ENCODE measurements at regions not wholly inside any gene's neighbourhood (a gene's known extent, or its start where the extent isn't known, plus 50 kb on each side); places are given as distances from the start of the nearest gene placed in this dataset.

DNA sequence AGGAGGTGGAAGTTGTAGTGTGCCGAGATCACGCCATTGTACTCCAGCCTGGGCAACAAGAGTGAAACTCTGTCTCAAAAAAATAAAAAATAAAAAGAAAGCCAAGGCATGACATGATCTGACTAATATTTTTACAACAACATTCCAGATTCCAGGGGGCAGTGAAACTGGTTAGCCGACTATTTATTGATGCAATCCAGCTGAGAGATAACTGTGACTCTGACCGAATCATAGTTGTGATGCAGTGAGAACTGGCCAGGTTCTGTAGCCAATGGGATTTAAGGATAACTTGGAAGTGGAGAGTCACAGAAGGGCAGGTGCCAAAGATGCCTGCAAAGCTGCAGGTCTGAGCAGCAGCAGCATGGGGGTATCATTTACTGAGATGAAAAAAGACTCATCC, 82.9 kb upstream of the TSHZ2 start:
- Mint-ChIP-seq H3K4me3 (no peak overlapping the region), H3K27me3 (peaks cover 10% of the 10 kb centered on the region)

DNA sequence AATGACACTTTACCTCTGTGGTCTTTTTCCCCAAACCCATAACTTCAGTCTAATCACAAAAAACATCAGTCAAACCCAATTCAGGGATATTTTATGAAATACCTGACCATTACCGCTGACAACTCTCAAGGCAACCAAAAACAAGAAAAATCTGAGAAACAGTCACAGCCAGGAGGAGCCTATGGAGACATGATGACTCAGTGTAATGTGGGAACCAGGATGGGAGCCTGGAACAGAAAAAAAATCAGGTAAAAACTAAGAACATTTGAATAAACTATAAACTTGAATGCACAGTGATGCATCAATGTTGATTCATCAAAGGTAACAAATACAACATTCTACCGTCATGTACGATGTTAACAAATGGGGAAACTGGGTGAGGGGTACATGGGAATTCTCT, 84.1 kb upstream of the TSHZ2 start:
- Mint-ChIP-seq H3K4me3 (no peak overlapping the region), H3K4me1 (no peaks in the 10 kb centered on the region), H3K9me3 (no peaks in the 10 kb centered on the region), H3K27ac (no peak overlapping the region), H3K36me3 (peaks cover 2% of the 10 kb centered on the region), H3K27me3 (peaks cover 8% of the 10 kb centered on the region)
- ATAC-seq (ENCODE audit: low read depth) (no peak), DNase-seq (ENCODE audit: low spot score in 2 of 2) (no peak)

More for the DNA sequence above, 82.9 kb upstream of the TSHZ2 start:
- H3K4me1 Mint-ChIP-seq = no peaks in the 10 kb centered on the region
- H3K27ac Mint-ChIP-seq = no peak overlapping the region
- no peak for ATAC-seq (ENCODE audit: low read depth)
- peaks cover 2% of the 10 kb centered on the region for H3K36me3 Mint-ChIP-seq
- H3K9me3 Mint-ChIP-seq = no peaks in the 10 kb centered on the region
- DNase-seq (ENCODE audit: low spot score in 2 of 2) = no peak

DNA sequence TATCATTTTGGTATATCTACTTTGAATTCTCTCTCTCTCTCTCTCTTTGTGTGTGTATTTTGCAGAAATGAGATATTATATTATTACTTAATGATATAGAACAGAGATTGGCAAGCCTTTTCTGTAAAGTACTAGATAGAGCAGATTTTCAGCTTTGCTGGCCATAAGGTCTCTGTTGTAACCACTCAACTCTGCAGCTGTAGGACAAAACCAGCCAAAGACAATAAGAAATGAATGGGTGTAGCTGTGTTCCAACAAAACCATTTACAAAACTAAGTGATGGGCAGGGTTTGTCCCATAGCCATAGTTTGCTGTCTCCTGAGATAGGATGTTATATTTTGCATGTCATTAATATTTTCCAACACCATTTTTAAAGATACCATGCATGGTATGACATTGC, 91.2 kb upstream of the TSHZ2 start:
- Mint-ChIP-seq H3K27me3 (peaks cover 1% of the 10 kb centered on the region), H3K27ac (no peak overlapping the region), H3K36me3 (no peaks in the 10 kb centered on the region), H3K4me1 (no peaks in the 10 kb centered on the region), H3K9me3 (peaks cover 2% of the 10 kb centered on the region), H3K4me3 (no peak overlapping the region)
- no peak for ATAC-seq (ENCODE audit: low read depth)
- DNase-seq (ENCODE audit: low spot score in 2 of 2) = no peak

DNA sequence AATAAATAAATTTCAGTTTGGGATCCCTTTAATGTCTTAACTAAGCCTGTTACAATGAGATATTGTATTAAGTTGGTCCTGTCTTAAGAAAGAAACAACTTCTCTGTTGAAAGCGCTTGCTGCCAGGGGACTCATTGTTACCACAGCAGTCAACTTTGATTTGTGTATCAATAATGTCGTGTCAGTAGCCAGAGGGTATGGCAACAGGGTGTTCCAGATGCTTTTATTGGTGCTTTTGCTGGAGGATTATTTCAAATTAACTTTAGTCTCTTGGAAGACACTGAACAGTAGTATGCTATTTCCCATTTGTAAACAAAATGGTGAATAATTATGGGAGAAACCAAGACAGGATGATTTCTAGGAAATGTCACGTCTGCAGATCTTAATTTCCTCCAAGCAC, 91.9 kb upstream of the TSHZ2 start:
- no peak overlapping the region for H3K27ac Mint-ChIP-seq
- peaks cover 2% of the 10 kb centered on the region for H3K9me3 Mint-ChIP-seq
- no peak for ATAC-seq (ENCODE audit: low read depth)
- no peak for DNase-seq (ENCODE audit: low spot score in 2 of 2)
- H3K27me3 Mint-ChIP-seq = peaks cover 1% of the 10 kb centered on the region
- H3K36me3 Mint-ChIP-seq = no peaks in the 10 kb centered on the region
- H3K4me3 Mint-ChIP-seq = no peak overlapping the region
- H3K4me1 Mint-ChIP-seq = no peaks in the 10 kb centered on the region

DNA sequence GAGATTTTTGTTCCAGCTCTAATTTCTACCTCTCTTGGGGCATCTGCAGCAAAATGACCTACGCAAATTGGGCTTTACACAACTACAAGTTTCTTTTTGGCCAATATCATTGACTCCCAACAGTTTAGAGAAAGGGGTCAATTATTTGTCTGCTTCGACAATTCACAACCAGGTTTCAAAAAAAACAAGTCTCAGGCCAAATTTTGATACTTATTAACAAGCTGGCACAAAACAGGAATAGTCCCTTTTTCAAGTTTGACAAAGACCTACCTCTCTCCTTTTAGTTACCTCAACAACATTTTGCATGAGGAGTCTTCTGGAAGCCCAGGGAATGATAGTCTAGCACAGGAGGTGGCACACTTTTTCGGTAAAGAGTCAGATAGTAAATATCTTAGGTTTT, 97.9 kb upstream of the TSHZ2 start:
- no peak for ATAC-seq (ENCODE audit: low read depth)
- no peak for DNase-seq (ENCODE audit: low spot score in 2 of 2)
- Mint-ChIP-seq H3K4me3 (no peak overlapping the region), H3K9me3 (no peaks in the 10 kb centered on the region), H3K27ac (no peak overlapping the region), H3K4me1 (no peaks in the 10 kb centered on the region), H3K36me3 (no peaks in the 10 kb centered on the region), H3K27me3 (peaks cover 2% of the 10 kb centered on the region)

DNA sequence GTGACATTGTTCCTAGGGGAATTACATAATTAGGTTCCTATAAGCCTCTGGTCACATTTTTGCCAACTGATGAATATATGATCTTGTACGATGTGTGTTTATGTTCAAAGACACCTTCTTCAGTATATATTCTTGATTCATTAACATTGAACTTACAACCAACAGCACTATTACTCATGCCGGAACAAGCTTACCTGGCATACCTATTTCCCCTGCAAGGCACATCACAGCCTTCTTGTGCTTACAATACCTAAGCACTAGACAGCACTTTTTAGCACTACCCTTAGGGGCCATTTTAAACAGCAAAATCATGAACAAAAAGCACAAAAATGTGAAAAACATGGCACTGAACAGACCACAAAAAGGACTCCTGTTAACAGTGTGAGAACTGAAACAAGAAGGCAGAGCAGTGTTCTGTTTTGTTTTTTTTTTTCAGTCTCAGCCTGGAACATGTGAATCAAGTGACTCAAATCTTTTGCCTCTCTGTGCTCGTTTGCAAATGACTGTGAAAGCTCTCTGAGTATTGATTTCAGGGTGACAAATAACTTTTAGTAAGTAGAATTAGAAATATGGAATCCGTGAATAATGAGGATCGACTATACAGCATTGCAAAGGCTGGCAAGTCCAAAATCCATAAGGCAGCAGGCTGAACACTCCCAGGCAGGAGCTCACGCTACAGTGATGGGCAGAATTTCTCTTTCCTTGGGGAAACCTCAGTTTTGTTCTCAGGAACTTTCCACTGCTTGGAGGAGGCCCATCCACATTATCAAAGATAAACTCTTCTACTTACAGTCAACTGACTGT, 102.3 kb upstream of the TSHZ2 start:
- no peaks in the 10 kb centered on the region for H3K4me1 Mint-ChIP-seq
- DNase-seq (ENCODE audit: low spot score in 2 of 2) (no peak), ATAC-seq (ENCODE audit: low read depth) (no peak)
- H3K36me3 Mint-ChIP-seq = no peaks in the 10 kb centered on the region
- H3K27ac Mint-ChIP-seq = no peak overlapping the region
- H3K4me3 Mint-ChIP-seq = no peak overlapping the region
- H3K27me3 Mint-ChIP-seq = peaks cover 7% of the 10 kb centered on the region
- H3K9me3 Mint-ChIP-seq = peaks cover 2% of the 10 kb centered on the region

DNA sequence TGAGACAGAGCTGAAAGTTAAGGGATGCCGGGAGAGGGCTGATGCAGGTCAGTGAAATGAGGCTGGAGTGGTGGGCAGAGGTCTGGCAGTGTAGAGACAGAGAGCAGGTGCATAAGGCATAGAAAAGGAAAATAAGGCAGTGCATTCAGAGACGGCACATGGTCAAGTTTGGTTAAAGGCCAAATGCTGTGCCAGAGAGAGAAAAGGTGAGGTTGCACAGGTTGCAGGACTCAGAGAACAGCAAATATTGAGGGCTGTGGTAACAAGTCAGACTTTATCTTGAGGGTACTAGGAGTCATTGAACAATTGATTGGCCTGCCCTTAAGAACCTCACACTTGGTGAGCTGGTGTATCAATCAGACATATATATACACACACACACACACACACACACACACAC, 102.9 kb upstream of the TSHZ2 start:
- H3K27ac Mint-ChIP-seq = no peak overlapping the region
- no peaks in the 10 kb centered on the region for H3K4me1 Mint-ChIP-seq
- ATAC-seq (ENCODE audit: low read depth) = no peak
- no peak overlapping the region for H3K4me3 Mint-ChIP-seq
- peaks cover 2% of the 10 kb centered on the region for H3K9me3 Mint-ChIP-seq
- no peaks in the 10 kb centered on the region for H3K36me3 Mint-ChIP-seq
- DNase-seq (ENCODE audit: low spot score in 2 of 2) = no peak
- peaks cover 7% of the 10 kb centered on the region for H3K27me3 Mint-ChIP-seq

DNA sequence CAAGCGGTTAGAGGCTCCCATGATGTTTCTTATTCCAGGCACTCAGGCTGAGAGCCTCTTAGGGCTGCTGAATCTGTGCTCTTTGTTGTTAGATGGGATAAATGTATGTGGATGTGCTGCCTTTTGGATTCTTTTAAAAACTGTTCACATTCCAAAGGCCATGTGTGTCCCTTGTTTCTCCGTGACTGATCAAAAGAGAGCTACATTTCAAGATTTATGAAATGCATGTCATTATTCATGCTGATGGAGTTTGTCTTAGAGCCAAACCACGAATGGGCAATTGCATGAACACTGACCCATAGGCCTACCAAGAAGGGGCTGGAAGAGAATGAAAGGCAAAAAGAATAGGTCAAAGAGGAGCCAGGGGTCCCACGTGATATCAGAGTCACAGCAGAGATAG, 104.9 kb upstream of the TSHZ2 start:
- no peak overlapping the region for H3K27ac Mint-ChIP-seq
- DNase-seq (ENCODE audit: low spot score in 2 of 2) (no peak), ATAC-seq (ENCODE audit: low read depth) (no peak)
- H3K27me3 Mint-ChIP-seq = peaks cover 7% of the 10 kb centered on the region
- no peaks in the 10 kb centered on the region for H3K36me3 Mint-ChIP-seq
- no peaks in the 10 kb centered on the region for H3K4me1 Mint-ChIP-seq
- H3K4me3 Mint-ChIP-seq = no peak overlapping the region
- peaks cover 2% of the 10 kb centered on the region for H3K9me3 Mint-ChIP-seq

DNA sequence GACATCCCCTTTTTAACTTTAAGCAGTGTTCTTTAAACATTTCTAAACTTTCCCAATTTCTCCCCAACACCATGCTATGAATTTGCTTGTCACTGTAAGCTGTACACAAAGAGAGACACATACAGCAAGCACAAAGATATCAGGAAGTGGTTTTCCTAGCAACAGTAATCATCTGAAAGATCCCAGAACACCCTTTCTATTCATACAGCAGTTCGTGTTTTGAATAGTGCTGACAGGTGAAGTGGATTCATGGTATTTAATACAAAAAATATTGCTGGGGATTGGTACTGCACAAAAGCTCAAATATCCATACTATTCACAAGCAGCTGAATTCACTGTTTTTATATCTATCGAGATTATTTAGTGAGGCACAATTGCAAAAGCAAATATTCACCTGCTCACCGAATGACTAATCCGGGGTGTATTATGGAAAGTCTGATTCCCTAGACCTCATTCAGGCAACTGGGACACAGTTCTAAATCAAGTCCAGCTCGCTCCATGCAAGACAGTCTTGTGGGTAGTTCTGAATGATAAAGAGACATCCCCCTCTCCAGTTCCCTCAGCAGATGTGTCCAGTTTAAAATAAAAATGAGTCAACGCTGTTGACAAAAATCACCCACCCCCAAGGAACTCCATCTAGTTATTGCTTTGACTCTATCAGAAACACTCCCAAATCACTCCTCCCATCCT, 107.1 kb upstream of the TSHZ2 start:
- Mint-ChIP-seq H3K9me3 (peaks cover 2% of the 10 kb centered on the region), H3K36me3 (no peaks in the 10 kb centered on the region), H3K4me1 (no peaks in the 10 kb centered on the region), H3K27ac (no peak overlapping the region), H3K27me3 (peaks cover 4% of the 10 kb centered on the region), H3K4me3 (no peak overlapping the region)
- DNase-seq (ENCODE audit: low spot score in 2 of 2) = no peak
- no peak for ATAC-seq (ENCODE audit: low read depth)

DNA sequence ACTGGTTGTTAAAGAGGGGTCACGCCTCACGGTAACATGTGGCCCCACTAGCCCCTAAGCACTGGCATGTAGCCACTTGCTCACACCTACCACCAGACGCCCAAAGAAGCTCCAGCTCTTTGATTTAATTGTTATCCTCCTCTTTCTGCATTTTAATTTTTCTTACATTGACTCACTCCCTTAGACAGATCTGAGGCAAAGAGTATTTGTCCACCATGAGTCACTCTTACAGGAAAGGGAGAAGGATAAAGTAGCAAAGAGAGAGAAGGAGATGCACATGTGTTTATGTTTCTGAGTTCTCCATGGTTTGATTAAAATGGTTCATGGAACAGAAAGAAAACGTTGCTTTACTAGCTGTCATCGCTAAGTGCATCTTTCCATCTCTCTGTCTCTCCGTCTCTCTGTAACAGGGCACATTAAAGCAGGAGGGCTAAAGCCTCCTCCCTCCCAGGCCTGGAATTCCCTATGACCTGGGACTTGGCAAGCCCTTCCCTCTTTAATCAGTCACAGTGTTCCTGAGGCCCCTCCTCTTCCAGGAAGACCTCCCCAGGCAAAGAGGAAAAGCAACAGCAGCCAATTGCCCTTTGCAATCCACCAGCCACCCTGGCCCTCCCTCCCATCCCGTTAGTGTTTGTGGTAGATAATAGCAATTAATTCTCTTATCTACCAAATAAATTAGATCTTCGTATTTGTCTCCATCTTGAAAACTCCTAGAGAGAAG, 112.8 kb upstream of the TSHZ2 start:
- H3K27me3 Mint-ChIP-seq = peaks cover 4% of the 10 kb centered on the region
- H3K4me3 Mint-ChIP-seq = no peak overlapping the region
- ATAC-seq (ENCODE audit: low read depth) (no peak), DNase-seq (ENCODE audit: low spot score in 2 of 2) (no peak)
- no peak overlapping the region for H3K27ac Mint-ChIP-seq
- H3K36me3 Mint-ChIP-seq = no peaks in the 10 kb centered on the region
- no peaks in the 10 kb centered on the region for H3K4me1 Mint-ChIP-seq
- peaks cover 2% of the 10 kb centered on the region for H3K9me3 Mint-ChIP-seq

DNA sequence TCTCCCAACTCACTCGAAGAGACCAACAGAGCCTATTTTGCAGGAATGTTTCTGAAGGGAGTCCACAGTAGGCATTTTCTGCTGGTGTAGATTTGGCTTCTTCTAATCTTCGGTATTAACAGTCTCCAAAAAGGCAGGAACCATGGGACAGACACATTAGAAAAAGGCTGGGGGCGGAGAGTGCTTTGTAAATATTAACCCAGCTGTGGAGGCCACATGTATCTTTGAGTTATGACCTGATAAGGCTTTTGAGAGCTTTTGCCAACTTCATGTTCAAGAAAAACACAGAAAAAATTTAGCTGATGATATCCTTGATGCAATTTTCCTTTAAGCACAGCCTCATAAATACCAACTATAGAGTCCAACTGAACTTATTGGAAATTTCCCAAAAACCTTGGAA, 119.4 kb upstream of the TSHZ2 start:
- H3K4me1 Mint-ChIP-seq = no peaks in the 10 kb centered on the region
- no peaks in the 10 kb centered on the region for H3K36me3 Mint-ChIP-seq
- DNase-seq (ENCODE audit: low spot score in 2 of 2) (no peak), ATAC-seq (ENCODE audit: low read depth) (no peak)
- no peak overlapping the region for H3K4me3 Mint-ChIP-seq
- peaks cover 7% of the 10 kb centered on the region for H3K27me3 Mint-ChIP-seq
- peaks cover 3% of the 10 kb centered on the region for H3K9me3 Mint-ChIP-seq
- H3K27ac Mint-ChIP-seq = no peak overlapping the region

DNA sequence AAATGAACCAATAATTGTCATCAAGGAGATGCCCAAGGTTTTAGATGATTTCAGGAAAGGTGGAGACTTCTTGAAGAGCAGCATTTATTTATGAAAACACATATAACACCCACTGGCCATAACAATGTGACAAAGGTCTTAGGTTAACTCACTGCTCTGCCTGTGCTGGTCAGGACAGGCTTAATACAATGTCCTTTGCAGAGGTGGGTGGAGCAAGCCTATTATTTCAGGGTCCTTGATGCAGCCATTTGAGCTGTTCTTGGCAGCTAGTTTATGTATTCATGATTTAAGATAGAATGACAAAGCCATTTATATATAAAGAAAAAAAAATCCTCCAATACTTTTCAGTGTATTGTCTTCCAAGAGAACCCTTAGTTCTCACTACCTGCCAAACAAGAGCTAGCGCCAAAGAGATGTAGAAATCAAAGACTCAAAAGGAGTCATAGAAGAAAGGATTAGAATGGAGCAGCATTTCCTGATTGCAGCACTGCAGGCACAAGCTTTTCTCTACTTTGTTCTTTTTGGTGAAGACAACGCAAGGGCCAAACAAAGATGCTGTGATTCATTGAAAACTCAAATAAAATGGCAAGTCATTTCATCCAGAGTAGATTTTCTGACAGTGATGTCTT, 124.3 kb upstream of the TSHZ2 start:
- Mint-ChIP-seq H3K27ac (no peak overlapping the region), H3K4me3 (no peak overlapping the region), H3K36me3 (no peaks in the 10 kb centered on the region), H3K27me3 (peaks cover 21% of the 10 kb centered on the region), H3K9me3 (peaks cover 1% of the 10 kb centered on the region), H3K4me1 (no peaks in the 10 kb centered on the region)
- DNase-seq (ENCODE audit: low spot score in 2 of 2) = no peak
- ATAC-seq (ENCODE audit: low read depth) = no peak

DNA sequence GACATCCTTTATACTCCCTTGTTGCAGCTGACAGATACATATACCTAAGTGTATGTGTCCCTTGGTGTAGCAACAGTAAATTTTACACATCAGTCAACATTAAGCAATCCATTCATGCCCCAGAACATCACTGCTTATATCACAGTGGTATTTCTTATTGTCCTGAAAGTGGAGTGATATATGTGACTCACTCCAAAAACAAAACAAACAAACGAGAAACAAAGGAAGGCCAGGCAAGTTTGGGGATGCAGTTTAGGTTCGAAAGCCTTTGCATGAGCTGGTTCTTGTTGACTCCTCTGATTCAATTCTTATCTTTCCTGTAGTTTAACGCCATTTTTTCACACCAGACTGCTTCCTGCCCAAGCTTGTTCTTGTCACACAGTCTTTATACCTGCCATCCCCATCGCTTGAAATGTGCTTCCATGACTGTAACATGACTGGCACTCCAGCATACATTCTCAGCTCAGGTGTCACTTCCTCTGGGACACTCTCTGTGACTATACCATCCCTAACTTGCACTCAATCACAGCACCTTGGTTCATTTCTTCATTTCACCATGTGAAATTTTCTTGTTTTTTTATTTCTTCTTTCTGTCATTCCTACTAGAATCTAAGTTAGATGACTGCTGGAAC, 125.0 kb upstream of the TSHZ2 start:
- peaks cover 1% of the 10 kb centered on the region for H3K9me3 Mint-ChIP-seq
- H3K27me3 Mint-ChIP-seq = peaks cover 21% of the 10 kb centered on the region
- H3K4me1 Mint-ChIP-seq = no peaks in the 10 kb centered on the region
- H3K27ac Mint-ChIP-seq = no peak overlapping the region
- no peak overlapping the region for H3K4me3 Mint-ChIP-seq
- no peaks in the 10 kb centered on the region for H3K36me3 Mint-ChIP-seq
- DNase-seq (ENCODE audit: low spot score in 2 of 2) (no peak), ATAC-seq (ENCODE audit: low read depth) (no peak)

DNA sequence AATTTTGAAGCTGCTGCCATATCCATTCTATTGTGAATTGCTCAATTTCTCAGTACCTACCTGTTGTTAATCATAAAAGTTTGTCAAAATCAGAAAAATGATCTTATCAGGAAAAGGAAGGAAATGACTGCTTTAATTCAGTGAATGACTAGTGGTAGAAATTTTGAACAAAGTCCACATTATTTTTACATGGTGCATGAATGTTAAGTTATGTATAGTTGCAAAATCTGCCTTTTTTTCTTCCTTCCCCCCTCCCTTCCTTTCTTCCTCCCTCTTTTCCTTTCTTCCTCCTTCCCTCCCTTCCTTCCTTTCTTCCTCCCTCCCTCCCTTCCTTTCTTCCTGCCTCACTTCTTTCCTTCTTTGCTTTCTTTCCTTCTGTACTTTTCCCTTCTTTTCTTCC, 127.1 kb upstream of the TSHZ2 start:
- H3K27me3 Mint-ChIP-seq = peaks cover 18% of the 10 kb centered on the region
- no peaks in the 10 kb centered on the region for H3K4me1 Mint-ChIP-seq
- no peak for ATAC-seq (ENCODE audit: low read depth)

More for the DNA sequence above, 127.1 kb upstream of the TSHZ2 start:
- no peaks in the 10 kb centered on the region for H3K9me3 Mint-ChIP-seq
- no peak overlapping the region for H3K27ac Mint-ChIP-seq
- no peaks in the 10 kb centered on the region for H3K36me3 Mint-ChIP-seq
- H3K4me3 Mint-ChIP-seq = no peak overlapping the region
- DNase-seq (ENCODE audit: low spot score in 2 of 2) = no peak
